Activated CD8-positive, alpha-beta memory T cell treated with anti-CD3 and anti-CD28 coated beads, Interleukin-2, amount 50 U/mL, for 24 hours (primary cell): ENCODE measurements at regions not wholly inside any gene's neighbourhood (a gene's known extent, or its start where the extent isn't known, plus 50 kb on each side); places are given as distances from the start of the nearest gene placed in this dataset.
"Not testable (repeated sequence)": the region's sequence is repeated elsewhere in the genome, so short reads cannot be mapped to it uniquely, and the experiment has no call there.

Source experiments
- DNase-seq: peaks from one replicate; pipeline ENCODE4 v3.0.0-alpha.2; 2020; ENCODE audit errors: extremely low read depth

GRCh38 chr2:234861841-234862735 is 89.7 kb upstream of the SH3BP4 start:
- no peak for DNase-seq

- DNase-seq = not testable (repeated sequence)
Observed at GRCh38 chr2:234859330-234859872, 92.4 kb upstream of the SH3BP4 start.

GRCh38 chr2:234858790-234859329 is 93.0 kb upstream of the SH3BP4 start:
- no peak for DNase-seq

GRCh38 chr2:234858145-234858544 is 93.7 kb upstream of the SH3BP4 start:
- DNase-seq = no peak

GRCh38 chr2:234853729-234854128 is 98.1 kb upstream of the SH3BP4 start:
- no peak for DNase-seq

GRCh38 chr2:234852941-234853340 is 98.9 kb upstream of the SH3BP4 start:
- DNase-seq = no peak

- DNase-seq = no peak
Observed at GRCh38 chr2:234852035-234852434, 99.8 kb upstream of the SH3BP4 start.

GRCh38 chr2:234851451-234851850 is 100.4 kb upstream of the SH3BP4 start:
- DNase-seq = no peak

- DNase-seq = no peak
Observed at GRCh38 chr2:234850818-234851217, 101.0 kb upstream of the SH3BP4 start.

- no peak for DNase-seq
Observed at GRCh38 chr2:234849678-234850077, 102.1 kb upstream of the SH3BP4 start.

- no peak for DNase-seq
Observed at GRCh38 chr2:234848578-234848977, 103.2 kb upstream of the SH3BP4 start.

GRCh38 chr2:234847639-234848038 is 104.2 kb upstream of the SH3BP4 start:
- no peak for DNase-seq

- no peak for DNase-seq
Observed at GRCh38 chr2:234847364-234847635, 104.5 kb upstream of the SH3BP4 start.

- no peak for DNase-seq
Observed at GRCh38 chr2:234846599-234847363, 105.0 kb upstream of the SH3BP4 start.

GRCh38 chr2:234845602-234846590 is 105.9 kb upstream of the SH3BP4 start:
- DNase-seq = no peak

GRCh38 chr2:234843411-234843810 is 108.4 kb upstream of the SH3BP4 start:
- no peak for DNase-seq

GRCh38 chr2:234842753-234843152 is 109.1 kb upstream of the SH3BP4 start:
- no peak for DNase-seq

GRCh38 chr2:234841321-234842015 is 110.3 kb upstream of the SH3BP4 start:
- DNase-seq = no peak

GRCh38 chr2:234840336-234840735 is 111.5 kb upstream of the SH3BP4 start:
- no peak for DNase-seq

- no peak for DNase-seq
Observed at GRCh38 chr2:234839285-234839684, 112.5 kb upstream of the SH3BP4 start.

GRCh38 chr2:234836271-234836670 is 115.5 kb upstream of the SH3BP4 start:
- no peak for DNase-seq
